CD14-positive monocyte (primary cell): ENCODE measurements at regions not wholly inside any gene's neighbourhood (a gene's known extent, or its start where the extent isn't known, plus 50 kb on each side); places are given as distances from the start of the nearest gene placed in this dataset.
A peak's percentile ranks its signal among the peaks of the same experiment; 100 is the strongest.

Experiments
- DNase-seq, 3 donors: peaks; one replicate each; pipeline ENCODE4 v3.0.0-alpha.2; 2011 to 2022
- H2AFZ ChIP-seq: 2 replicates; pipeline ENCODE4 v1.6.0; 2012; ENCODE audit warnings: mild to moderate bottlenecking, low read depth, low read length, inconsistent platforms; ENCODE audit not compliant: insufficient read depth, poor library complexity, severe bottlenecking
- H3K27ac ChIP-seq, 2 donors: 1 replicate in 1 of 2; 2 replicates in 1 of 2; pipeline ENCODE4 v1.5.1; 2012 to 2013; ENCODE audit warnings: low read length in 2 of 2, control low read depth in 1 of 2, inconsistent platforms in 1 of 2, low read depth in 1 of 2, mild to moderate bottlenecking in 1 of 2
- H3K27me3 ChIP-seq, 2 donors: one replicate each; pipeline versions ENCODE4 v1.6.0 to v1.6.1; 2011 to 2013; ENCODE audit warnings: low read length in 2 of 2; ENCODE audit not compliant: control insufficient read depth in 2 of 2, insufficient read depth in 2 of 2
- H3K36me3 ChIP-seq, 2 donors: replicated peaks in 1 of 2; 1 replicate in 1 of 2; 2 replicates in 1 of 2; pipeline versions ENCODE4 v1.5.1 to v1.6.1; 2012 to 2013; ENCODE audit warnings: low read length in 2 of 2, control low read depth in 1 of 2, inconsistent platforms in 1 of 2, mild to moderate bottlenecking in 1 of 2; ENCODE audit not compliant: insufficient read depth in 2 of 2, control insufficient read depth in 1 of 2
- H3K4me1 ChIP-seq, 2 donors: 1 replicate in 1 of 2; 2 replicates in 1 of 2; pipeline versions ENCODE4 v1.5.1 to v1.6.1; 2012 to 2013; ENCODE audit warnings: low read length in 2 of 2, control low read depth in 1 of 2, inconsistent platforms in 1 of 2, mild to moderate bottlenecking in 1 of 2, moderate library complexity in 1 of 2; ENCODE audit not compliant: insufficient read depth in 2 of 2, control insufficient read depth in 1 of 2
- H3K4me2 ChIP-seq: replicated peaks from 2 replicates; pipeline ENCODE3; 2012; ENCODE audit warnings: low read length, moderate library complexity, mild to moderate bottlenecking; ENCODE audit not compliant: poor library complexity, severe bottlenecking; ENCODE audit errors: extremely low read depth
- H3K4me3 ChIP-seq, 3 experiments: fragments of 200-600 bp in 1 of 3; sonication (generic) in 1 of 3; replicated peaks in 1 of 3; 1 replicate in 2 of 3; 2 replicates in 1 of 3; pipeline ENCODE4 v1.5.1; 2011 to 2013; ENCODE audit warnings: low read length in 3 of 3, mild to moderate bottlenecking in 3 of 3, control low read depth in 2 of 3, low read depth in 2 of 3, inconsistent platforms in 1 of 3, moderate library complexity in 1 of 3
- H3K79me2 ChIP-seq: 2 replicates; pipeline ENCODE4 v1.6.0; 2012; ENCODE audit warnings: mild to moderate bottlenecking, control low read depth, inconsistent platforms, low read length, moderate library complexity; ENCODE audit not compliant: insufficient read depth
- H3K9ac ChIP-seq: 2 replicates; pipeline ENCODE4 v1.6.0; 2017; ENCODE audit warnings: low read length, mild to moderate bottlenecking; ENCODE audit not compliant: insufficient read depth, poor library complexity, severe bottlenecking
- H3K9me3 ChIP-seq, 2 donors: replicated peaks in 1 of 2; 1 replicate in 1 of 2; 2 replicates in 1 of 2; pipeline versions ENCODE4 v1.5.1 to v1.6.1; 2012 to 2013; ENCODE audit warnings: low read length in 2 of 2, control low read depth in 1 of 2; ENCODE audit not compliant: control insufficient read depth in 1 of 2, insufficient read depth in 1 of 2
- H4K20me1 ChIP-seq: 2 replicates; pipeline ENCODE4 v1.6.0; 2012; ENCODE audit warnings: mild to moderate bottlenecking, low read length, control low read depth, moderate library complexity; ENCODE audit not compliant: insufficient read depth
- H3K27ac Mint-ChIP-seq, 7 donors: one replicate each; pipeline ENCODE4 v1.8.0; 2020; ENCODE audit warnings: mild to moderate bottlenecking in 7 of 7, mixed read lengths in 7 of 7, moderate library complexity in 6 of 7, inconsistent platforms in 2 of 7
- H3K27me3 Mint-ChIP-seq, 3 donors: one replicate each; pipeline ENCODE4 v1.8.0; 2021 to 2022; ENCODE audit warnings: low read depth in 3 of 3, mild to moderate bottlenecking in 3 of 3, mixed read lengths in 3 of 3, moderate library complexity in 3 of 3, inconsistent platforms in 1 of 3
- H3K36me3 Mint-ChIP-seq, 2 donors: one replicate each; pipeline ENCODE4 v1.8.0; 2020; ENCODE audit warnings: mixed read lengths in 2 of 2, inconsistent platforms in 1 of 2, mild to moderate bottlenecking in 1 of 2
- H3K4me1 Mint-ChIP-seq: one replicate; pipeline ENCODE4 v1.8.0; 2020; ENCODE audit warnings: mild to moderate bottlenecking, mixed read lengths
- H3K4me3 Mint-ChIP-seq, 2 donors: one replicate each; pipeline ENCODE4 v1.8.0; 2020; ENCODE audit warnings: mild to moderate bottlenecking in 2 of 2, mixed read lengths in 2 of 2, moderate library complexity in 1 of 2
- H3K9me3 Mint-ChIP-seq, 7 donors: one replicate each; pipeline ENCODE4 v1.8.0; 2020 to 2022; ENCODE audit warnings: mixed read lengths in 7 of 7, mild to moderate bottlenecking in 6 of 7, moderate library complexity in 6 of 7, inconsistent platforms in 2 of 7
- CTCF ChIP-seq: fragments of 200-600 bp; IDR thresholded peaks from one replicate; pipeline ENCODE4 v1.8.0; 2022; ENCODE audit warnings: antibody characterized with exemption, mild to moderate bottlenecking
- WGBS: methylation state at CpG from one replicate; pipeline ENCODE4 v1.1.5; 2013; ENCODE audit warnings: missing lambda C conversion rate; ENCODE audit not compliant: insufficient coverage; 5-methylcytosine and 5-hydroxymethylcytosine counted together
- intact Hi-C, 2 donors: fragments of 100-400 bp; cut with micrococcal nuclease; formaldehyde crosslinking; loops; one replicate each; pipeline versions ENCODE4 v1.15.0 to v1.15.1; 2023

DNA sequence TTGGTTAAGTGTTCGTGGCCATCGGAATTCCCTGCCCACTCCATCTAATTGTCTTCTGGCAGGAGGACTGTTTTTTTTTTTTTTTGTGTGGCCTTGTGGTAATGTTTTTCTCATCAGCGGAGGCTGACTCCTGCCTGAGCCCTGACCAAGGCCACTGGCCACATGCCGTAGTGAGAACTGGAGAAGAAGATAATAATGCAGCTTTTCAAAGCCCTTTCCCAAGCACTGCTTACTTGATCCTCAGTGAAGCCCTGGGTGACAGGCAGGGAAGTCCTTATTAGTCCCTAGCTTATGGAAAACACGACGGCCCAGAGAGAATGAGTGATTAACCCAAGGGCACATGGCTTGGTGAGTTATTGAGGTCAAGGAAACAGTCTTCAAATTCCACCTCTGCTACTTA is 71.2 kb downstream of the ADM start:
- Histone ChIP-seq H3K9ac (no peak overlapping the region), H3K4me3 (no peak overlapping the region), H3K9me3 (no peaks in the 10 kb centered on the region), H3K27ac (no peak overlapping the region), H3K79me2 (no peaks in the 10 kb centered on the region), H3K27me3 (no peaks in the 10 kb centered on the region), H3K4me1 (peaks cover 10 to 14% of the 10 kb centered on the region in 2 donors), H3K4me2 (no peak overlapping the region), H2AFZ (no peak overlapping the region), H3K36me3 (no peaks in the 10 kb centered on the region), H4K20me1 (no peaks in the 10 kb centered on the region)
- no peak overlapping the region for H3K4me3 Mint-ChIP-seq
- intact Hi-C loops = no loop called here
- H3K27me3 Mint-ChIP-seq = peaks cover 0 to 6% (median 4%) of the 10 kb centered on the region in 3 donors
- peaks cover 10% of the 10 kb centered on the region for H3K4me1 Mint-ChIP-seq
- H3K27ac Mint-ChIP-seq = peak overlapping the region in 1 of 7 donors; percentile 49
- peaks cover 0 to 1% (median 0%) of the 10 kb centered on the region in 7 donors for H3K9me3 Mint-ChIP-seq
- no peak for TF ChIP-seq CTCF
- DNase-seq = no peak
- H3K36me3 Mint-ChIP-seq = no peaks in the 10 kb centered on the region
- no CpG with 5 or more reads among the region's 6 CpGs for WGBS

- Mint-ChIP-seq H3K4me1 (peaks cover 13% of the 10 kb centered on the region), H3K4me3 (no peak overlapping the region), H3K27me3 (peaks cover 0 to 6% (median 4%) of the 10 kb centered on the region in 3 donors), H3K9me3 (peaks cover 0 to 1% (median 0%) of the 10 kb centered on the region in 7 donors), H3K27ac (peak overlapping the region in 1 of 7 donors; percentile 45), H3K36me3 (no peaks in the 10 kb centered on the region)
- H4K20me1 ChIP-seq = no peaks in the 10 kb centered on the region
- H3K9me3 ChIP-seq = no peaks in the 10 kb centered on the region
- no peak overlapping the region for H3K27ac ChIP-seq
- no peaks in the 10 kb centered on the region for H3K36me3 ChIP-seq
- TF ChIP-seq CTCF = no peak
- no peak overlapping the region for H2AFZ ChIP-seq
- H3K79me2 ChIP-seq = no peaks in the 10 kb centered on the region
- DNase-seq = peak; percentile 57 to 79 (median 61)
- intact Hi-C loops = no loop called here
- H3K9ac ChIP-seq = no peak overlapping the region
- H3K4me3 ChIP-seq = no peak overlapping the region
- H3K4me1 ChIP-seq = peaks cover 10 to 14% of the 10 kb centered on the region in 2 donors
- no peaks in the 10 kb centered on the region for H3K27me3 ChIP-seq
- no peak overlapping the region for H3K4me2 ChIP-seq
These were observed 72.3 kb downstream of the ADM start for GRCh38 chr11:10377183-10377582.
